Natural killer cell (primary cell): ENCODE measurements at regions not wholly inside any gene's neighbourhood (a gene's known extent, or its start where the extent isn't known, plus 50 kb on each side); places are given as distances from the start of the nearest gene placed in this dataset.

Experiments used
- ATAC-seq, 3 donors: fragments of 150-1000 bp in 2 of 3; fragments of 200-7000 bp in 1 of 3; cut with Tn5 transposase; 1 replicate in 1 of 3; 2 replicates in 2 of 3; pipeline ENCODE4 v1.10.0; 2021; ENCODE audit warnings: mild to moderate bottlenecking in 2 of 3, moderate library complexity in 2 of 3
- DNase-seq, 2 donors: peaks; one replicate each; pipeline versions ENCODE4 v3.0.0 to v3.0.0-alpha.2; 2013 to 2021; ENCODE audit warnings: mixed read lengths in 1 of 2
- H3K27ac ChIP-seq: one replicate; pipeline ENCODE4 v1.5.1; 2013; ENCODE audit warnings: mild to moderate bottlenecking, low read length
- H3K27me3 ChIP-seq: one replicate; pipeline ENCODE4 v1.6.1; 2013; ENCODE audit warnings: low read length; ENCODE audit not compliant: control insufficient read depth, insufficient read depth
- H3K36me3 ChIP-seq: one replicate; pipeline ENCODE4 v1.6.1; 2013; ENCODE audit warnings: low read length; ENCODE audit not compliant: control insufficient read depth, insufficient read depth
- H3K4me1 ChIP-seq: one replicate; pipeline ENCODE4 v1.6.1; 2013; ENCODE audit warnings: low read length; ENCODE audit not compliant: control insufficient read depth, insufficient read depth
- H3K4me3 ChIP-seq: one replicate; pipeline ENCODE4 v1.5.1; 2013; ENCODE audit warnings: low read length
- H3K9me3 ChIP-seq: one replicate; pipeline ENCODE4 v1.6.1; 2013; ENCODE audit warnings: low read length; ENCODE audit not compliant: control insufficient read depth, insufficient read depth
- H3K27ac Mint-ChIP-seq, 2 donors: one replicate each; pipeline ENCODE4 v1.8.0; 2022; ENCODE audit warnings: mild to moderate bottlenecking in 2 of 2, mixed read lengths in 2 of 2, moderate library complexity in 1 of 2
- H3K27me3 Mint-ChIP-seq, 2 donors: one replicate each; pipeline ENCODE4 v1.8.0; 2022; ENCODE audit warnings: low read depth in 2 of 2, mixed read lengths in 2 of 2
- H3K36me3 Mint-ChIP-seq: one replicate; pipeline ENCODE4 v1.8.0; 2022; ENCODE audit warnings: mixed read lengths
- H3K4me1 Mint-ChIP-seq, 2 donors: one replicate each; pipeline ENCODE4 v1.8.0; 2022; ENCODE audit warnings: mixed read lengths in 2 of 2
- H3K4me3 Mint-ChIP-seq: one replicate; pipeline ENCODE4 v1.8.0; 2022; ENCODE audit warnings: mild to moderate bottlenecking, moderate library complexity, mixed read lengths
- H3K9me3 Mint-ChIP-seq, 2 donors: one replicate each; pipeline ENCODE4 v1.8.0; 2022; ENCODE audit warnings: mixed read lengths in 2 of 2
- WGBS: methylation state at CpG from one replicate; pipeline ENCODE4 v1.1.7; 2013; ENCODE audit warnings: missing lambda C conversion rate; ENCODE audit not compliant: insufficient coverage; 5-methylcytosine and 5-hydroxymethylcytosine counted together
- intact Hi-C: fragments of 100-400 bp; cut with micrococcal nuclease; formaldehyde crosslinking; loops from one replicate; pipeline ENCODE4 v1.14.2; 2022
- TF ChIP-seq, protein P1 (sequence below): fragments of 200-600 bp; IDR thresholded peaks from one replicate; pipeline ENCODE4 v1.8.0; 2022; ENCODE audit warnings: antibody characterized with exemption

- Mint-ChIP-seq H3K36me3 (no peaks in the 10 kb centered on the region), H3K4me3 (no peak overlapping the region), H3K4me1 (no peaks in the 10 kb centered on the region), H3K9me3 (no peaks in the 10 kb centered on the region), H3K27ac (no peak overlapping the region), H3K27me3 (peaks cover 0 to 8% of the 10 kb centered on the region in 2 donors)
- Histone ChIP-seq H3K4me3 (no peak overlapping the region), H3K9me3 (no peaks in the 10 kb centered on the region), H3K27me3 (no peaks in the 10 kb centered on the region), H3K27ac (no peak overlapping the region), H3K36me3 (no peaks in the 10 kb centered on the region), H3K4me1 (no peaks in the 10 kb centered on the region)
- DNase-seq (no peak), ATAC-seq (no peak)
- 83% methylated on average over 5 of the region's 5 CpGs for WGBS
- intact Hi-C loops, result loop anchor here (1.0 kb wide), 3 partner anchors 195 to 581 kb away; no protein-coding TSS in a partner anchor
- TF ChIP-seq, protein P1, sequence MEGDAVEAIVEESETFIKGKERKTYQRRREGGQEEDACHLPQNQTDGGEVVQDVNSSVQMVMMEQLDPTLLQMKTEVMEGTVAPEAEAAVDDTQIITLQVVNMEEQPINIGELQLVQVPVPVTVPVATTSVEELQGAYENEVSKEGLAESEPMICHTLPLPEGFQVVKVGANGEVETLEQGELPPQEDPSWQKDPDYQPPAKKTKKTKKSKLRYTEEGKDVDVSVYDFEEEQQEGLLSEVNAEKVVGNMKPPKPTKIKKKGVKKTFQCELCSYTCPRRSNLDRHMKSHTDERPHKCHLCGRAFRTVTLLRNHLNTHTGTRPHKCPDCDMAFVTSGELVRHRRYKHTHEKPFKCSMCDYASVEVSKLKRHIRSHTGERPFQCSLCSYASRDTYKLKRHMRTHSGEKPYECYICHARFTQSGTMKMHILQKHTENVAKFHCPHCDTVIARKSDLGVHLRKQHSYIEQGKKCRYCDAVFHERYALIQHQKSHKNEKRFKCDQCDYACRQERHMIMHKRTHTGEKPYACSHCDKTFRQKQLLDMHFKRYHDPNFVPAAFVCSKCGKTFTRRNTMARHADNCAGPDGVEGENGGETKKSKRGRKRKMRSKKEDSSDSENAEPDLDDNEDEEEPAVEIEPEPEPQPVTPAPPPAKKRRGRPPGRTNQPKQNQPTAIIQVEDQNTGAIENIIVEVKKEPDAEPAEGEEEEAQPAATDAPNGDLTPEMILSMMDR, result no peak
These were observed 98.2 kb upstream of the TBC1D5 start for GRCh38 chr3:17840651-17841050.

- H3K36me3 ChIP-seq, result no peaks in the 10 kb centered on the region
- no peak overlapping the region for H3K27ac ChIP-seq
- ATAC-seq (no peak), DNase-seq (no peak)
- no peak overlapping the region for H3K4me3 Mint-ChIP-seq
- no peaks in the 10 kb centered on the region for H3K36me3 Mint-ChIP-seq
- no peaks in the 10 kb centered on the region for H3K27me3 ChIP-seq
- no peaks in the 10 kb centered on the region for H3K9me3 Mint-ChIP-seq
- no peaks in the 10 kb centered on the region for H3K4me1 Mint-ChIP-seq
- WGBS, result 72% methylated on average over 4 of the region's 4 CpGs
- TF ChIP-seq, protein P1, result no peak
- H3K27ac Mint-ChIP-seq, result no peak overlapping the region
- no peaks in the 10 kb centered on the region for H3K4me1 ChIP-seq
- no peak overlapping the region for H3K4me3 ChIP-seq
- H3K27me3 Mint-ChIP-seq, result peaks cover 0 to 8% of the 10 kb centered on the region in 2 donors
- H3K9me3 ChIP-seq, result no peaks in the 10 kb centered on the region
- intact Hi-C loops, result no loop called here
These were observed 97.7 kb upstream of the TBC1D5 start for GRCh38 chr3:17840126-17840525.

DNA sequence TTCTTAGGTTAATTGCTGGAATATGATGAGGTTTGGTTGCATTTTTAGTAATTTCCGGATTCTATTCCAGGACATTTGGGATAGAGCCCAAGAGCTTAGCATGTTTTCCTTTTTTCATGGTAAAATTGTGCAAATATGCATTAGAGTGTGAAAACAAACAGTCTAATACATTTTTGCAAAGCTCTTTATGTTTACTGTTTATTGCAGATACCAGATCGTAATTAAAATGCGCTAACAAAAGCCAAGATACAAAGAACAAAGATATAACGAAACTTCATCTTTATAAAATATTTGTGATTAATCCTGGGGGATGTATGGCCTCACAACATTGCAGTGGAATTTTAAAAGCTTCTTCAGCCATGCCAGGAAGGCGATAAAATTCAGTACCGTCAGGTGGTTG is 94.5 kb upstream of the TBC1D5 start:
- H3K27ac Mint-ChIP-seq, result no peak overlapping the region
- Histone ChIP-seq H3K4me3 (no peak overlapping the region), H3K9me3 (no peaks in the 10 kb centered on the region), H3K4me1 (no peaks in the 10 kb centered on the region), H3K27ac (no peak overlapping the region), H3K27me3 (no peaks in the 10 kb centered on the region), H3K36me3 (no peaks in the 10 kb centered on the region)
- ATAC-seq (no peak), DNase-seq (no peak)
- no peaks in the 10 kb centered on the region for H3K36me3 Mint-ChIP-seq
- no peaks in the 10 kb centered on the region for H3K4me1 Mint-ChIP-seq
- H3K9me3 Mint-ChIP-seq, result no peaks in the 10 kb centered on the region
- H3K27me3 Mint-ChIP-seq, result peaks cover 8% of the 10 kb centered on the region in 2 donors
- 93% methylated on average over 3 of the region's 6 CpGs for WGBS
- intact Hi-C loops, result no loop called here
- TF ChIP-seq, protein P1, result no peak
- H3K4me3 Mint-ChIP-seq, result no peak overlapping the region

DNA sequence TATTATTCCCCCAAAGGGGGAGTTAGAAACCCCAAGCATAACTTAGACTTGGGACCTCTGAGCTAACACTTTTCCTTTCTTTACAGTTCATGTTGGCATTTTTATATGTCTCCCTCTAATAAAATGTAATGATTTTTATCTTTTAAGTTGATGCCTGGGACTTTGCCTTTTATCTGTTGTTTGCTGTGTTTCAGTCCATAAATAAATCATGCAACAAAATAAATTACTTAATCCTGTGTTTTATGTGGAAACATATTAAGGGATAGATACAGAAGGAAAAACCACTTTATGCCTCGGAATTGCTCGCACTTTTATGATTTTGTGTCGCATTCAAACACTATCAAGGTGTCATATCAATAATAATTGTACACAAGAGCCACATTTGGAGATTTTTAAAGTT is 93.7 kb upstream of the TBC1D5 start:
- Mint-ChIP-seq H3K9me3 (no peaks in the 10 kb centered on the region), H3K27me3 (peaks cover 8% of the 10 kb centered on the region in 2 donors), H3K27ac (no peak overlapping the region), H3K4me3 (no peak overlapping the region), H3K4me1 (no peaks in the 10 kb centered on the region), H3K36me3 (no peaks in the 10 kb centered on the region)
- Histone ChIP-seq H3K27me3 (no peaks in the 10 kb centered on the region), H3K9me3 (no peaks in the 10 kb centered on the region), H3K4me1 (no peaks in the 10 kb centered on the region), H3K27ac (no peak overlapping the region), H3K36me3 (no peaks in the 10 kb centered on the region), H3K4me3 (no peak overlapping the region)
- 86% methylated on average over 3 of the region's 3 CpGs for WGBS
- DNase-seq, result no peak
- TF ChIP-seq, protein P1, result no peak
- intact Hi-C loops, result no loop called here
- ATAC-seq, result no peak
